ENCODE measurements at regions not wholly inside any gene's neighbourhood (a gene's known extent, or its start where the extent isn't known, plus 50 kb on each side); places are given as distances from the start of the nearest gene placed in this dataset.

DNA sequence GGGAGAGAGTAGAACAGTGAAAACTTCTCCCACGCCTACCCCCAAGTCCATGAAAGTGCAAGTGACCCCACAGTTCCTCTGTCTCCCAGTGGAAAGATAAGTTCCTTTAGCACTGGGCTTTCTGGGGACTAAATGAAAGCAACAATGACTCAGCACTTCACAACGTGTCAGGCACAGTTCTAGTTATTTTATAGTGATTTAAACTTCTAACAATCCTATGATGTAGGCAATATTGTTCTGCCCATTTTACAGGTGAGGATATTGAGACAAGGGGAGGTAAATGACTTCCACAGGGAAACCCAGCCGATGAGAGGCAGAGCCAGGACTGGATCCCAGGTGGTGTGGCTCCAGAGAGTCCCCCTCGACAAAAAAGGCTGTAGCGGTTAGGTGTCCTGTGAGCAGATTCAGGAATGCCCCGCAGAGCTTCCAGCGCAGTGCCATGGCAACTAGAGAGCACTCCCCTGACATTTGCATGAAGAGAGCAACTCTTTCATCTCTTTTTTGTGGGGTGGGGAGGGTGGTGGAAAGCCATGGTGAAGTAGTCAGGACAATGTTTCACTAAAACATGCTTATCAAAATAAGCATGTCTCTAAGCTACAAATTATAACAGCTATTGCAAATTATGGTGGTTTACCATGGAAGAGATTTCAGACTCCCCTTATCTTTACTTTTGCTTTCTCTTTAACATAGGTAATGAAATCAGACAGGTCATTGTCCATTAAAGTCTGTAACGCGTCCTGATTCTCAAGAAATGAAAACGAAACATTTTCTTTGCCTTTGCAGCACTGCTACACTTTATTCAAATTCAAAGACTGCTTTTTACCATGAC is 62.1 kb downstream of the NR2F2 start:
- intact Hi-C loops (cut with micrococcal nuclease) (no loop called here), in situ Hi-C loops (cut with MboI) (no loop called here)
- Histone ChIP-seq H3K27me3 (ENCODE audit: control insufficient read depth in 2 of 2, insufficient read depth in 2 of 2, low read length in 2 of 2) (no peaks in the 10 kb centered on the region), H3K27ac (ENCODE audit: extremely low read depth, low read depth, low read length) (peak overlapping the region; percentile 56; the same call in 2 of the 3 replicates), H2AFZ (ENCODE audit: low read depth, low read length) (peak overlapping the region; percentile 89), H4K20me1 (replicated peaks; ENCODE audit: control insufficient read depth, insufficient read depth, low read length) (no peaks in the 10 kb centered on the region), H3K36me3 (ENCODE audit: control insufficient read depth, insufficient read depth, low read length) (no peaks in the 10 kb centered on the region), H3K9ac (ENCODE audit: insufficient read depth in 1 of 2, low read depth in 2 of 2, low read length in 2 of 2) (peak overlapping the region; percentile 53 to 65; a peak in 3 of 4 replicates), H3K4me1 (replicated peaks in 1 of 2; ENCODE audit: control insufficient read depth in 2 of 2, insufficient read depth in 2 of 2, low read length in 2 of 2) (peaks cover 4 to 17% of the 10 kb centered on the region in 2 experiments; a peak in 4 of 5 replicates), H3K79me2 (ENCODE audit: control insufficient read depth, insufficient read depth, low read length) (no peaks in the 10 kb centered on the region), H3K4me2 (ENCODE audit: insufficient read depth, low read length) (peak overlapping the region; percentile 75), H3K4me3 (no peak overlapping the region), H3K9me3 (replicated peaks; ENCODE audit: control insufficient read depth, insufficient read depth, low read depth, low read length) (no peaks in the 10 kb centered on the region), H3K9me1 (ENCODE audit: control insufficient read depth, insufficient read depth, low read length) (no peaks in the 10 kb centered on the region)
- DNase-seq (ENCODE audit: extremely low read depth in 1 of 4, low spot score in 3 of 4) = peak; percentile 51 to 70 (median 58)
- peak; percentile 86 for FAIRE-seq
- 21% methylated on average over 10 of the region's 10 CpGs for WGBS (ENCODE audit: insufficient coverage, low coverage, missing lambda C conversion rate)
- ATAC-seq = peak; percentile 78
- no TSS peak for BruUV-seq (replicated peaks)
- ChIA-PET CTCF (ENCODE audit: low intra/inter-chr PET ratio) (no interaction called here), POLR2A (interaction anchor here (1.5 kb wide), 1 partner anchor 35 kb away, joined by 5 read pairs; no protein-coding TSS in a partner anchor)
- peak; percentile 61 to 81; a peak in 2 of 4 replicates for TF ChIP-seq KDM1A (IDR thresholded peaks at IDR 0.05)
- no peak for TF ChIP-seq KDM4B (IDR thresholded peaks at IDR 0.05; ENCODE audit: borderline replicate concordance in 2 of 2, low read depth in 1 of 2)
- peak; percentile 58 for TF ChIP-seq ARID1B (IDR thresholded peaks at IDR 0.05)
- TF ChIP-seq NFYB (IDR thresholded peaks at IDR 0.05; ENCODE audit: extremely low read depth, insufficient read length) = no peak
- no peak for TF ChIP-seq ZNF384 (IDR thresholded peaks at IDR 0.05; ENCODE audit: low read depth, low read length)
- no peak for TF ChIP-seq CBFA2T2 (conservative IDR thresholded peaks at IDR 0.05)
- TF ChIP-seq U2AF2 (optimal IDR thresholded peaks at IDR 0.05; ENCODE audit: low read depth, low read length) = no peak
- no peak for TF ChIP-seq FIP1L1 (IDR thresholded peaks at IDR 0.05; ENCODE audit: low read depth, low read length, poor library complexity, severe bottlenecking)
- TF ChIP-seq ZNF408 (CRISPR knock-in tag; IDR thresholded peaks at IDR 0.05; ENCODE audit: low read depth) = no peak
- no peak for TF ChIP-seq GABPA (tag; conservative IDR thresholded peaks at IDR 0.05; ENCODE audit: low read depth)
- TF ChIP-seq MAFG (tag; conservative IDR thresholded peaks at IDR 0.05) = peak; percentile 99
- peak; percentile 44; the same call in 1 of the 2 replicates for TF ChIP-seq FOXJ2 (tag; IDR thresholded peaks at IDR 0.05)
- no peak for TF ChIP-seq RBM15 (IDR thresholded peaks at IDR 0.05; ENCODE audit: insufficient read depth, low read length)
- peak; percentile 97 for TF ChIP-seq ZNF316 (IDR thresholded peaks at IDR 0.05)
- TF ChIP-seq RBM25 (IDR thresholded peaks at IDR 0.05; ENCODE audit: low read depth, low read length, severe bottlenecking) = peak; percentile 47
- peak; percentile 94 for TF ChIP-seq MAFK (IDR thresholded peaks at IDR 0.05; ENCODE audit: low read length)
- TF ChIP-seq, protein P1, sequence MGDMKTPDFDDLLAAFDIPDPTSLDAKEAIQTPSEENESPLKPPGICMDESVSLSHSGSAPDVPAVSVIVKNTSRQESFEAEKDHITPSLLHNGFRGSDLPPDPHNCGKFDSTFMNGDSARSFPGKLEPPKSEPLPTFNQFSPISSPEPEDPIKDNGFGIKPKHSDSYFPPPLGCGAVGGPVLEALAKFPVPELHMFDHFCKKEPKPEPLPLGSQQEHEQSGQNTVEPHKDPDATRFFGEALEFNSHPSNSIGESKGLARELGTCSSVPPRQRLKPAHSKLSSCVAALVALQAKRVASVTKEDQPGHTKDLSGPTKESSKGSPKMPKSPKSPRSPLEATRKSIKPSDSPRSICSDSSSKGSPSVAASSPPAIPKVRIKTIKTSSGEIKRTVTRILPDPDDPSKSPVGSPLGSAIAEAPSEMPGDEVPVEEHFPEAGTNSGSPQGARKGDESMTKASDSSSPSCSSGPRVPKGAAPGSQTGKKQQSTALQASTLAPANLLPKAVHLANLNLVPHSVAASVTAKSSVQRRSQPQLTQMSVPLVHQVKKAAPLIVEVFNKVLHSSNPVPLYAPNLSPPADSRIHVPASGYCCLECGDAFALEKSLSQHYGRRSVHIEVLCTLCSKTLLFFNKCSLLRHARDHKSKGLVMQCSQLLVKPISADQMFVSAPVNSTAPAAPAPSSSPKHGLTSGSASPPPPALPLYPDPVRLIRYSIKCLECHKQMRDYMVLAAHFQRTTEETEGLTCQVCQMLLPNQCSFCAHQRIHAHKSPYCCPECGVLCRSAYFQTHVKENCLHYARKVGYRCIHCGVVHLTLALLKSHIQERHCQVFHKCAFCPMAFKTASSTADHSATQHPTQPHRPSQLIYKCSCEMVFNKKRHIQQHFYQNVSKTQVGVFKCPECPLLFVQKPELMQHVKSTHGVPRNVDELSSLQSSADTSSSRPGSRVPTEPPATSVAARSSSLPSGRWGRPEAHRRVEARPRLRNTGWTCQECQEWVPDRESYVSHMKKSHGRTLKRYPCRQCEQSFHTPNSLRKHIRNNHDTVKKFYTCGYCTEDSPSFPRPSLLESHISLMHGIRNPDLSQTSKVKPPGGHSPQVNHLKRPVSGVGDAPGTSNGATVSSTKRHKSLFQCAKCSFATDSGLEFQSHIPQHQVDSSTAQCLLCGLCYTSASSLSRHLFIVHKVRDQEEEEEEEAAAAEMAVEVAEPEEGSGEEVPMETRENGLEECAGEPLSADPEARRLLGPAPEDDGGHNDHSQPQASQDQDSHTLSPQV (IDR thresholded peaks at IDR 0.05) = 0 out of 2 replicates have a peak, but pooled peaks have one; percentile 54
- TF ChIP-seq ZNF174 (CRISPR knock-in tag; IDR thresholded peaks at IDR 0.05) = no peak
- peak; percentile 57; the same call in 1 of the 2 replicates for TF ChIP-seq DPF2 (IDR thresholded peaks at IDR 0.05)

All from K562 (cell line).